ENCODE measurements at regions not wholly inside any gene's neighbourhood (a gene's known extent, or its start where the extent isn't known, plus 50 kb on each side); places are given as distances from the start of the nearest gene placed in this dataset.

- Histone ChIP-seq H3K36me3 (ENCODE audit: insufficient read depth, low read length, poor library complexity, severe bottlenecking) (no peaks in the 10 kb centered on the region), H3K4me1 (ENCODE audit: insufficient read depth, low read length, poor library complexity, severe bottlenecking) (no peaks in the 10 kb centered on the region), H3K27me3 (replicated peaks; ENCODE audit: insufficient read depth, low read depth, low read length, poor library complexity) (no peaks in the 10 kb centered on the region), H3K9me3 (ENCODE audit: low read depth, low read length, poor library complexity, severe bottlenecking) (peaks cover 6% of the 10 kb centered on the region), H3K27ac (ENCODE audit: low read depth, low read length, poor library complexity, severe bottlenecking) (no peak overlapping the region), H3K4me3 (ENCODE audit: low read depth, low read length, poor library complexity, severe bottlenecking) (no peak overlapping the region)
- BruUV-seq (replicated peaks) = no TSS peak
- intact Hi-C loops (cut with micrococcal nuclease; ENCODE audit: unreplicated experiment) = no loop called here
- ChIA-PET POLR2A (ENCODE audit: low non-redundant PET) (interaction anchor here (0.7 kb wide), 1 partner anchor 11 kb away, joined by 5 read pairs; no protein-coding TSS in a partner anchor), CTCF (no interaction called here)
- DNase-seq (ENCODE audit: low spot score) = no peak
- no peak for TF ChIP-seq CTCF (conservative IDR thresholded peaks at IDR 0.05; ENCODE audit: low read depth, low read length)
- TF ChIP-seq EZH2 (IDR thresholded peaks at IDR 0.05; ENCODE audit: borderline replicate concordance, low read depth, low read length, poor library complexity, severe bottlenecking) = no peak
These were observed 102.0 kb upstream of the FOXN3 start for GRCh38 chr14:89519040-89519439.

GRCh38 chr14:89516173-89516572, 99.1 kb upstream of the FOXN3 start:
- ChIA-PET POLR2A (ENCODE audit: low non-redundant PET) (no interaction called here), CTCF (no interaction called here)
- DNase-seq (ENCODE audit: low spot score) = no peak
- H3K36me3 ChIP-seq (ENCODE audit: insufficient read depth, low read length, poor library complexity, severe bottlenecking) = no peaks in the 10 kb centered on the region
- H3K4me3 ChIP-seq (ENCODE audit: low read depth, low read length, poor library complexity, severe bottlenecking) = no peak overlapping the region
- intact Hi-C loops (cut with micrococcal nuclease; ENCODE audit: unreplicated experiment) = no loop called here
- H3K27me3 ChIP-seq (replicated peaks; ENCODE audit: insufficient read depth, low read depth, low read length, poor library complexity) = no peaks in the 10 kb centered on the region
- H3K27ac ChIP-seq (ENCODE audit: low read depth, low read length, poor library complexity, severe bottlenecking) = no peak overlapping the region
- no TSS peak for BruUV-seq (replicated peaks)
- no peaks in the 10 kb centered on the region for H3K9me3 ChIP-seq (ENCODE audit: low read depth, low read length, poor library complexity, severe bottlenecking)
- TF ChIP-seq CTCF (conservative IDR thresholded peaks at IDR 0.05; ENCODE audit: low read depth, low read length) (no peak), EZH2 (IDR thresholded peaks at IDR 0.05; ENCODE audit: borderline replicate concordance, low read depth, low read length, poor library complexity, severe bottlenecking) (no peak)
- no peaks in the 10 kb centered on the region for H3K4me1 ChIP-seq (ENCODE audit: insufficient read depth, low read length, poor library complexity, severe bottlenecking)

GRCh38 chr14:89514601-89515000, 97.6 kb upstream of the FOXN3 start:
- Histone ChIP-seq H3K27me3 (replicated peaks; ENCODE audit: insufficient read depth, low read depth, low read length, poor library complexity) (no peaks in the 10 kb centered on the region), H3K27ac (ENCODE audit: low read depth, low read length, poor library complexity, severe bottlenecking) (no peak overlapping the region), H3K4me1 (ENCODE audit: insufficient read depth, low read length, poor library complexity, severe bottlenecking) (no peaks in the 10 kb centered on the region), H3K36me3 (ENCODE audit: insufficient read depth, low read length, poor library complexity, severe bottlenecking) (no peaks in the 10 kb centered on the region), H3K9me3 (ENCODE audit: low read depth, low read length, poor library complexity, severe bottlenecking) (no peaks in the 10 kb centered on the region), H3K4me3 (ENCODE audit: low read depth, low read length, poor library complexity, severe bottlenecking) (no peak overlapping the region)
- no peak for DNase-seq (ENCODE audit: low spot score)
- no TSS peak for BruUV-seq (replicated peaks)
- CTCF ChIA-PET = no interaction called here
- POLR2A ChIA-PET (ENCODE audit: low non-redundant PET) = no interaction called here
- intact Hi-C loops (cut with micrococcal nuclease; ENCODE audit: unreplicated experiment) = no loop called here
- TF ChIP-seq CTCF (conservative IDR thresholded peaks at IDR 0.05; ENCODE audit: low read depth, low read length) (no peak), EZH2 (IDR thresholded peaks at IDR 0.05; ENCODE audit: borderline replicate concordance, low read depth, low read length, poor library complexity, severe bottlenecking) (no peak)
